K562 (cell line): ENCODE measurements at regions not wholly inside any gene's neighbourhood (a gene's known extent, or its start where the extent isn't known, plus 50 kb on each side); places are given as distances from the start of the nearest gene placed in this dataset.

Source experiments
- CBX1 ChIP-seq: sonication (generic); IDR thresholded peaks from 2 replicates; pipeline ENCODE4 v1.6.1; 2016; ENCODE audit warnings: antibody characterized with exemption, low read depth, mild to moderate bottlenecking
- EGR1 ChIP-seq: fragments of 450-650 bp; conservative IDR thresholded peaks from 2 replicates; pipeline ENCODE4 v1.6.1; 2017; ENCODE audit warnings: mild to moderate bottlenecking
- GABPB2 ChIP-seq: fragments of 250-450 bp; sonication (Bioruptor Pico); conservative IDR thresholded peaks from 2 replicates; pipeline ENCODE4 v1.5.1; 2021; ENCODE audit warnings: mild to moderate bottlenecking
- HLTF ChIP-seq: fragments of 450-650 bp; IDR thresholded peaks from 2 replicates; pipeline ENCODE4 v1.6.1; 2016
- MEIS2 ChIP-seq: fragments of 450-650 bp; IDR thresholded peaks from 2 replicates; pipeline ENCODE4 v1.6.1; 2014; ENCODE audit warnings: mild to moderate bottlenecking; ENCODE audit not compliant: partially characterized antibody
- SMC3 ChIP-seq: conservative IDR thresholded peaks from 2 replicates; pipeline ENCODE4 v1.6.1; 2011; ENCODE audit warnings: low read depth, low read length, improper control_type of control experiment; ENCODE audit not compliant: insufficient read depth
- ZBTB1 ChIP-seq: sonication (generic); formaldehyde crosslinking; IDR thresholded peaks from 2 replicates; pipeline ENCODE4 v1.8.1; 2023; ENCODE audit warnings: missing genetic modification reagents, low read depth, mild to moderate bottlenecking, borderline replicate concordance
- TF ChIP-seq, protein P1 (sequence below): fragments of 250-450 bp; sonication (Bioruptor Pico); IDR thresholded peaks from 2 replicates; pipeline ENCODE4 v1.5.1; 2021; ENCODE audit warnings: mild to moderate bottlenecking
- TF ChIP-seq, protein P2 (sequence below): IDR thresholded peaks from 2 replicates; pipeline ENCODE4 v1.6.1; 2014; ENCODE audit warnings: antibody characterized with exemption
- TF ChIP-seq, protein P3 (sequence below): fragments of 450-650 bp; conservative IDR thresholded peaks from 2 replicates; pipeline ENCODE4 v1.6.1; 2016; ENCODE audit warnings: missing genetic modification characterization, low read depth, mild to moderate bottlenecking, missing compliant biosample characterization, moderate library complexity
- TF ChIP-seq, protein P4 (sequence below), 2 experiments: fragments of 450-650 bp in 1 of 2; sonication (generic) in 1 of 2; formaldehyde crosslinking in 1 of 2; IDR thresholded peaks; 2 replicates each; pipeline versions ENCODE4 v1.7.1 to v1.9.0; 2016 to 2022; ENCODE audit warnings: inconsistent platforms in 1 of 2, mild to moderate bottlenecking in 1 of 2, missing genetic modification reagents in 1 of 2

DNA sequence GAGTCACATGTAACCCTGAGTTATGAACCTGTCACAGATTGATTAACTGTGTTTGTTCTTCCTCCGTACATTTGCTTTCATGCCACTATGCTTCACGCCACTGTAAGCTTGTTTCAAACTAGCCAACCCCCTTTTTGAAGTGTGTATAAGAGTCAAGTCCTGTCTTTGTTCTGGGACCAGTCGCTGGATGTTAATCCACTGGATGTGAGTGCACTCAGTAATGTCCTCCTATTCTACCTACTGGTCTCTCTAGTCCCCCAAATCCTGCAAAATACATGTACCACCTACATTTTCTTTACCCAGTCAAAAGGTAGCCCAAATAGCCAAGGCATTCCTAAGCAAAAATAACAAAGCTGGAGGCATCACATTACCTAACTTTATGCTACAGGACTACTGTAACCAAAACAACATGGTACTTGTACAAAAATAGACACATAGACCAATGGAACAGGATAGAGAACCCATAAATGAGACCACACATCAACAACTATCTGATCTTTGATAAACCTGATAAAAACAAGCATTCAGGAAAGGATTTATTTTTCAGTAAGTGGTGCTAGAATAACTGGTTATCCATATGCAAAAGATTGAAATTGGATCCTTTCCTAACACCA is 1139.1 kb upstream of the SEMA6A start (continued):
- TF ChIP-seq, protein P1, sequence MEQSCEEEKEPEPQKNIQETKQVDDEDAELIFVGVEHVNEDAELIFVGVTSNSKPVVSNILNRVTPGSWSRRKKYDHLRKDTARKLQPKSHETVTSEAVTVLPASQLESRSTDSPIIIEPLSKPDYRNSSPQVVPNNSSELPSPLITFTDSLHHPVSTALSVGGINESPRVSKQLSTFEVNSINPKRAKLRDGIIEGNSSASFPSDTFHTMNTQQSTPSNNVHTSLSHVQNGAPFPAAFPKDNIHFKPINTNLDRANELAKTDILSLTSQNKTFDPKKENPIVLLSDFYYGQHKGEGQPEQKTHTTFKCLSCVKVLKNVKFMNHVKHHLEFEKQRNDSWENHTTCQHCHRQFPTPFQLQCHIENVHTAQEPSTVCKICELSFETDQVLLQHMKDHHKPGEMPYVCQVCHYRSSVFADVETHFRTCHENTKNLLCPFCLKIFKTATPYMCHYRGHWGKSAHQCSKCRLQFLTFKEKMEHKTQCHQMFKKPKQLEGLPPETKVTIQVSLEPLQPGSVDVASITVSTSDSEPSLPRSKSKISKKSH (CRISPR knock-in tag), result peak; percentile 83
- TF ChIP-seq GABPB2 (CRISPR knock-in tag) (no peak), HLTF (peak; percentile 90; the same call in 1 of the 2 replicates), EGR1 (no peak), ZBTB1 (no peak), MEIS2 (no peak), SMC3 (no peak), CBX1 (peak; percentile 88; the same call in 1 of the 2 replicates)
- TF ChIP-seq, protein P2, sequence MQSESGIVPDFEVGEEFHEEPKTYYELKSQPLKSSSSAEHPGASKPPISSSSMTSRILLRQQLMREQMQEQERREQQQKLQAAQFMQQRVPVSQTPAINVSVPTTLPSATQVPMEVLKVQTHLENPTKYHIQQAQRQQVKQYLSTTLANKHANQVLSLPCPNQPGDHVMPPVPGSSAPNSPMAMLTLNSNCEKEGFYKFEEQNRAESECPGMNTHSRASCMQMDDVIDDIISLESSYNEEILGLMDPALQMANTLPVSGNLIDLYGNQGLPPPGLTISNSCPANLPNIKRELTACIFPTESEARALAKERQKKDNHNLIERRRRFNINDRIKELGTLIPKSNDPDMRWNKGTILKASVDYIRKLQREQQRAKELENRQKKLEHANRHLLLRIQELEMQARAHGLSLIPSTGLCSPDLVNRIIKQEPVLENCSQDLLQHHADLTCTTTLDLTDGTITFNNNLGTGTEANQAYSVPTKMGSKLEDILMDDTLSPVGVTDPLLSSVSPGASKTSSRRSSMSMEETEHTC, result no peak
- TF ChIP-seq, protein P3, sequence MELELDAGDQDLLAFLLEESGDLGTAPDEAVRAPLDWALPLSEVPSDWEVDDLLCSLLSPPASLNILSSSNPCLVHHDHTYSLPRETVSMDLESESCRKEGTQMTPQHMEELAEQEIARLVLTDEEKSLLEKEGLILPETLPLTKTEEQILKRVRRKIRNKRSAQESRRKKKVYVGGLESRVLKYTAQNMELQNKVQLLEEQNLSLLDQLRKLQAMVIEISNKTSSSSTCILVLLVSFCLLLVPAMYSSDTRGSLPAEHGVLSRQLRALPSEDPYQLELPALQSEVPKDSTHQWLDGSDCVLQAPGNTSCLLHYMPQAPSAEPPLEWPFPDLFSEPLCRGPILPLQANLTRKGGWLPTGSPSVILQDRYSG (tag), result no peak
- TF ChIP-seq, protein P4, sequence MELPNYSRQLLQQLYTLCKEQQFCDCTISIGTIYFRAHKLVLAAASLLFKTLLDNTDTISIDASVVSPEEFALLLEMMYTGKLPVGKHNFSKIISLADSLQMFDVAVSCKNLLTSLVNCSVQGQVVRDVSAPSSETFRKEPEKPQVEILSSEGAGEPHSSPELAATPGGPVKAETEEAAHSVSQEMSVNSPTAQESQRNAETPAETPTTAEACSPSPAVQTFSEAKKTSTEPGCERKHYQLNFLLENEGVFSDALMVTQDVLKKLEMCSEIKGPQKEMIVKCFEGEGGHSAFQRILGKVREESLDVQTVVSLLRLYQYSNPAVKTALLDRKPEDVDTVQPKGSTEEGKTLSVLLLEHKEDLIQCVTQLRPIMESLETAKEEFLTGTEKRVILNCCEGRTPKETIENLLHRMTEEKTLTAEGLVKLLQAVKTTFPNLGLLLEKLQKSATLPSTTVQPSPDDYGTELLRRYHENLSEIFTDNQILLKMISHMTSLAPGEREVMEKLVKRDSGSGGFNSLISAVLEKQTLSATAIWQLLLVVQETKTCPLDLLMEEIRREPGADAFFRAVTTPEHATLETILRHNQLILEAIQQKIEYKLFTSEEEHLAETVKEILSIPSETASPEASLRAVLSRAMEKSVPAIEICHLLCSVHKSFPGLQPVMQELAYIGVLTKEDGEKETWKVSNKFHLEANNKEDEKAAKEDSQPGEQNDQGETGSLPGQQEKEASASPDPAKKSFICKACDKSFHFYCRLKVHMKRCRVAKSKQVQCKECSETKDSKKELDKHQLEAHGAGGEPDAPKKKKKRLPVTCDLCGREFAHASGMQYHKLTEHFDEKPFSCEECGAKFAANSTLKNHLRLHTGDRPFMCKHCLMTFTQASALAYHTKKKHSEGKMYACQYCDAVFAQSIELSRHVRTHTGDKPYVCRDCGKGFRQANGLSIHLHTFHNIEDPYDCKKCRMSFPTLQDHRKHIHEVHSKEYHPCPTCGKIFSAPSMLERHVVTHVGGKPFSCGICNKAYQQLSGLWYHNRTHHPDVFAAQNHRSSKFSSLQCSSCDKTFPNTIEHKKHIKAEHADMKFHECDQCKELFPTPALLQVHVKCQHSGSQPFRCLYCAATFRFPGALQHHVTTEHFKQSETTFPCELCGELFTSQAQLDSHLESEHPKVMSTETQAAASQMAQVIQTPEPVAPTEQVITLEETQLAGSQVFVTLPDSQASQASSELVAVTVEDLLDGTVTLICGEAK (IDR thresholded peaks at IDR 0.05), result no peak
- TF ChIP-seq, protein P4 (CRISPR knock-in tag; IDR thresholded peaks at IDR 0.05), result no peak
